ENCODE measurements at regions not wholly inside any gene's neighbourhood (a gene's known extent, or its start where the extent isn't known, plus 50 kb on each side); places are given as distances from the start of the nearest gene placed in this dataset.

- TF ChIP-seq ZNF41 (CRISPR knock-in tag; conservative IDR thresholded peaks at IDR 0.05), result no peak
- TF ChIP-seq POU5F1 (IDR thresholded peaks at IDR 0.05; ENCODE audit: borderline replicate concordance, low read depth, low read length, partially characterized antibody), result no peak
- no peak for TF ChIP-seq GMEB1 (CRISPR knock-in tag; IDR thresholded peaks at IDR 0.05)
- no peak for TF ChIP-seq PHB (CRISPR knock-in tag; IDR thresholded peaks at IDR 0.05)
- no peak for TF ChIP-seq POLR2AphosphoS5 (IDR thresholded peaks at IDR 0.05; ENCODE audit: control insufficient read depth, insufficient read depth, low read depth, low read length)
- no peak for TF ChIP-seq FOS (IDR thresholded peaks at IDR 0.05; ENCODE audit: extremely low read depth, insufficient read length)
- no peak for TF ChIP-seq XRCC4 (IDR thresholded peaks at IDR 0.05; ENCODE audit: extremely low read depth, insufficient read depth, insufficient read length)
Measured at GRCh38 chr15:98195796-98196195, 235.3 kb downstream of the ARRDC4 start.
